Coronary artery (tissue), 2 donors: ENCODE measurements at regions not wholly inside any gene's neighbourhood (a gene's known extent, or its start where the extent isn't known, plus 50 kb on each side); places are given as distances from the start of the nearest gene placed in this dataset.

Experiments
- DNase-seq: peaks from one replicate; pipeline ENCODE4 v3.0.0-alpha.2; 2017; ENCODE audit warnings: low spot score
- H3K27ac ChIP-seq, 2 donors: fragments of 200-600 bp; sonication (generic); one replicate each; pipeline ENCODE4 v1.5.1; 2016 to 2019
- H3K4me3 ChIP-seq: fragments of 200-600 bp; sonication (generic); 2 replicates; pipeline ENCODE4 v1.5.1; 2016; ENCODE audit warnings: mild to moderate bottlenecking, moderate library complexity
- CTCF ChIP-seq: fragments of 200-600 bp; sonication (generic); IDR thresholded peaks from one replicate; pipeline ENCODE4 v1.5.1; 2019; ENCODE audit warnings: antibody characterized with exemption

- Histone ChIP-seq H3K4me3 (no peak overlapping the region), H3K27ac (no peak overlapping the region)
- no peak for DNase-seq
- TF ChIP-seq CTCF = no peak
Observed at GRCh38 chr4:138327338-138327737, 85.2 kb upstream of the SLC7A11 start.

- TF ChIP-seq CTCF = no peak
- Histone ChIP-seq H3K27ac (no peak overlapping the region), H3K4me3 (no peak overlapping the region)
- DNase-seq = no peak
Observed at GRCh38 chr4:138320831-138321230, 78.7 kb upstream of the SLC7A11 start.

- DNase-seq = no peak
- Histone ChIP-seq H3K27ac (no peak overlapping the region), H3K4me3 (no peak overlapping the region)
- no peak for TF ChIP-seq CTCF
Observed at GRCh38 chr4:138320030-138320429, 77.9 kb upstream of the SLC7A11 start.

GRCh38 chr4:138317175-138317748 is 75.1 kb upstream of the SLC7A11 start:
- no peak for TF ChIP-seq CTCF
- no peak overlapping the region for H3K4me3 ChIP-seq
- H3K27ac ChIP-seq = no peak overlapping the region
- DNase-seq = no peak

- no peak for DNase-seq
- Histone ChIP-seq H3K27ac (no peak overlapping the region), H3K4me3 (no peak overlapping the region)
- no peak for TF ChIP-seq CTCF
Observed at GRCh38 chr4:138312536-138312911, 70.4 kb upstream of the SLC7A11 start.

- DNase-seq = no peak
- no peak for TF ChIP-seq CTCF
- Histone ChIP-seq H3K27ac (no peak overlapping the region), H3K4me3 (no peak overlapping the region)
Observed at GRCh38 chr4:138311771-138312535, 69.8 kb upstream of the SLC7A11 start.

- no peak overlapping the region for H3K4me3 ChIP-seq
- no peak for TF ChIP-seq CTCF
- H3K27ac ChIP-seq = no peak overlapping the region
- DNase-seq = no peak
Observed at GRCh38 chr4:138310991-138311390, 68.8 kb upstream of the SLC7A11 start.
